ENCODE measurements at regions not wholly inside any gene's neighbourhood (a gene's known extent, or its start where the extent isn't known, plus 50 kb on each side); places are given as distances from the start of the nearest gene placed in this dataset.

DNA sequence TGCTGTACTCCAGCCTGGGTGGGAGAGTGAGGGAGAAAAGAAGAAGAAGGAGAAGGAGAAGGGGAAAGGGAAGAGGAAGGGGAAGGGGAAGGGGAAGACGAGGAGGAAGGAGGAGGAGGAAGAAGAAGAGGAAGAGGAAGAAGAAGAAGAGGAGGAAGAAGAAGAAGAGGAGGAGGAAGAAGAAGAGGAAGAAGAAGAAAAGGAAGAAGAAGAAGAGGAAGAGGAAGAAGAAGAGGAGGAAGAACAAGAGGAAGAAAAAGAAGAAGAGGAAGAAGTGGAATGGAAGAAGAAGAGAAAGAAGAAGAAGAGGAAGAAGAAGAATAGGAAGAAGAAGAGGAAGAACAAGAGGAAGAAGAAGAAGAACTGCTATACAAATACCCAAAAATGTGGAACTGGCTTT is 507.4 kb upstream of the TMPO start:
- Histone ChIP-seq H3K9me3 (replicated peaks; ENCODE audit: control insufficient read depth, insufficient read depth, low read length) (no peaks in the 10 kb centered on the region), H3K4me3 (no peak overlapping the region), H3K27ac (ENCODE audit: control insufficient read depth, insufficient read depth) (no peak overlapping the region), H3K4me1 (ENCODE audit: control insufficient read depth, insufficient read depth, low read length) (no peaks in the 10 kb centered on the region), H3K9ac (ENCODE audit: control insufficient read depth, insufficient read depth, low read length) (no peak overlapping the region), H2AFZ (ENCODE audit: control insufficient read depth, low read depth, low read length) (no peak overlapping the region), H3K36me3 (ENCODE audit: control insufficient read depth in 2 of 2, insufficient read depth in 2 of 2, low read length in 1 of 2) (no peaks in the 10 kb centered on the region), H3K4me2 (ENCODE audit: control insufficient read depth, insufficient read depth) (no peak overlapping the region), H3K27me3 (replicated peaks in 1 of 2; ENCODE audit: control insufficient read depth in 2 of 2, insufficient read depth in 2 of 2, low read length in 1 of 2) (no peaks in the 10 kb centered on the region), H3K79me2 (ENCODE audit: control insufficient read depth, insufficient read depth, low read length) (no peaks in the 10 kb centered on the region), H4K20me1 (ENCODE audit: control insufficient read depth, insufficient read depth) (no peaks in the 10 kb centered on the region)
- ChIA-PET CTCF (no interaction called here), RAD21 (ENCODE audit: unreplicated experiment) (no interaction called here), POLR2A (no interaction called here), SMC1A (ENCODE audit: uncharacterized antibody, unreplicated experiment) (interaction anchor here (0.6 to 0.9 kb wide), 2 partner anchors 290 to 389 kb away, joined by 3 read pairs; no protein-coding TSS in a partner anchor)
- BruUV-seq (replicated peaks) = no TSS peak
- 0% methylated on average over 1 of the region's 1 CpG for WGBS (ENCODE audit: insufficient coverage, insufficient replicate concordance, low lambda C conversion rate, missing lambda C conversion rate)
- no peak for ATAC-seq
- intact Hi-C loops (cut with micrococcal nuclease; ENCODE audit: unreplicated experiment) = no loop called here
- no peak for FAIRE-seq
- no peak for DNase-seq (ENCODE audit: low read depth, low spot score)
- TF ChIP-seq SREBF2 (IDR thresholded peaks at IDR 0.05; ENCODE audit: low read length) (no peak), BRCA1 (IDR thresholded peaks at IDR 0.05; ENCODE audit: low read depth, low read length) (no peak), SIN3A (IDR thresholded peaks at IDR 0.05; ENCODE audit: low read depth, low read length) (no peak), NRF1 (conservative IDR thresholded peaks at IDR 0.05; ENCODE audit: low read depth, low read length) (no peak), RB1 (IDR thresholded peaks at IDR 0.05; ENCODE audit: borderline replicate concordance) (no peak), PAX8 (IDR thresholded peaks at IDR 0.05) (no peak), SMAD5 (IDR thresholded peaks at IDR 0.05; ENCODE audit: low read depth) (no peak), ZSCAN29 (IDR thresholded peaks at IDR 0.05) (no peak), CHD4 (IDR thresholded peaks at IDR 0.05) (no peak), HDAC6 (IDR thresholded peaks at IDR 0.05; ENCODE audit: unreplicated experiment) (no peak), SMC3 (IDR thresholded peaks at IDR 0.05; ENCODE audit: borderline replicate concordance, low read length) (no peak), DPF2 (IDR thresholded peaks at IDR 0.05) (no peak), SUPT20H (IDR thresholded peaks at IDR 0.05; ENCODE audit: borderline replicate concordance, control insufficient read depth, low read depth, low read length) (no peak), SP1 (IDR thresholded peaks at IDR 0.05; ENCODE audit: low read depth, low read length) (no peak), KAT2A (conservative IDR thresholded peaks at IDR 0.05; ENCODE audit: control insufficient read depth, low read depth, low read length) (no peak), MEF2B (IDR thresholded peaks at IDR 0.05; ENCODE audit: partially characterized antibody, poor library complexity, severe bottlenecking) (no peak), TBL1XR1 (IDR thresholded peaks at IDR 0.05; ENCODE audit: low read depth, low read length) (no peak)
- TF ChIP-seq, protein P1, sequence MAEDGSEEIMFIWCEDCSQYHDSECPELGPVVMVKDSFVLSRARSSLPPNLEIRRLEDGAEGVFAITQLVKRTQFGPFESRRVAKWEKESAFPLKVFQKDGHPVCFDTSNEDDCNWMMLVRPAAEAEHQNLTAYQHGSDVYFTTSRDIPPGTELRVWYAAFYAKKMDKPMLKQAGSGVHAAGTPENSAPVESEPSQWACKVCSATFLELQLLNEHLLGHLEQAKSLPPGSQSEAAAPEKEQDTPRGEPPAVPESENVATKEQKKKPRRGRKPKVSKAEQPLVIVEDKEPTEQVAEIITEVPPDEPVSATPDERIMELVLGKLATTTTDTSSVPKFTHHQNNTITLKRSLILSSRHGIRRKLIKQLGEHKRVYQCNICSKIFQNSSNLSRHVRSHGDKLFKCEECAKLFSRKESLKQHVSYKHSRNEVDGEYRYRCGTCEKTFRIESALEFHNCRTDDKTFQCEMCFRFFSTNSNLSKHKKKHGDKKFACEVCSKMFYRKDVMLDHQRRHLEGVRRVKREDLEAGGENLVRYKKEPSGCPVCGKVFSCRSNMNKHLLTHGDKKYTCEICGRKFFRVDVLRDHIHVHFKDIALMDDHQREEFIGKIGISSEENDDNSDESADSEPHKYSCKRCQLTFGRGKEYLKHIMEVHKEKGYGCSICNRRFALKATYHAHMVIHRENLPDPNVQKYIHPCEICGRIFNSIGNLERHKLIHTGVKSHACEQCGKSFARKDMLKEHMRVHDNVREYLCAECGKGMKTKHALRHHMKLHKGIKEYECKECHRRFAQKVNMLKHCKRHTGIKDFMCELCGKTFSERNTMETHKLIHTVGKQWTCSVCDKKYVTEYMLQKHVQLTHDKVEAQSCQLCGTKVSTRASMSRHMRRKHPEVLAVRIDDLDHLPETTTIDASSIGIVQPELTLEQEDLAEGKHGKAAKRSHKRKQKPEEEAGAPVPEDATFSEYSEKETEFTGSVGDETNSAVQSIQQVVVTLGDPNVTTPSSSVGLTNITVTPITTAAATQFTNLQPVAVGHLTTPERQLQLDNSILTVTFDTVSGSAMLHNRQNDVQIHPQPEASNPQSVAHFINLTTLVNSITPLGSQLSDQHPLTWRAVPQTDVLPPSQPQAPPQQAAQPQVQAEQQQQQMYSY (CRISPR knock-in tag; IDR thresholded peaks at IDR 0.05) = no peak
- TF ChIP-seq, protein P2, sequence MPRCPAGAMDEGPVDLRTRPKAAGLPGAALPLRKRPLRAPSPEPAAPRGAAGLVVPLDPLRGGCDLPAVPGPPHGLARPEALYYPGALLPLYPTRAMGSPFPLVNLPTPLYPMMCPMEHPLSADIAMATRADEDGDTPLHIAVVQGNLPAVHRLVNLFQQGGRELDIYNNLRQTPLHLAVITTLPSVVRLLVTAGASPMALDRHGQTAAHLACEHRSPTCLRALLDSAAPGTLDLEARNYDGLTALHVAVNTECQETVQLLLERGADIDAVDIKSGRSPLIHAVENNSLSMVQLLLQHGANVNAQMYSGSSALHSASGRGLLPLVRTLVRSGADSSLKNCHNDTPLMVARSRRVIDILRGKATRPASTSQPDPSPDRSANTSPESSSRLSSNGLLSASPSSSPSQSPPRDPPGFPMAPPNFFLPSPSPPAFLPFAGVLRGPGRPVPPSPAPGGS (IDR thresholded peaks at IDR 0.05; ENCODE audit: borderline replicate concordance, insufficient read depth, low read depth, low read length, poor library complexity, severe bottlenecking) = no peak
- TF ChIP-seq, protein P3, sequence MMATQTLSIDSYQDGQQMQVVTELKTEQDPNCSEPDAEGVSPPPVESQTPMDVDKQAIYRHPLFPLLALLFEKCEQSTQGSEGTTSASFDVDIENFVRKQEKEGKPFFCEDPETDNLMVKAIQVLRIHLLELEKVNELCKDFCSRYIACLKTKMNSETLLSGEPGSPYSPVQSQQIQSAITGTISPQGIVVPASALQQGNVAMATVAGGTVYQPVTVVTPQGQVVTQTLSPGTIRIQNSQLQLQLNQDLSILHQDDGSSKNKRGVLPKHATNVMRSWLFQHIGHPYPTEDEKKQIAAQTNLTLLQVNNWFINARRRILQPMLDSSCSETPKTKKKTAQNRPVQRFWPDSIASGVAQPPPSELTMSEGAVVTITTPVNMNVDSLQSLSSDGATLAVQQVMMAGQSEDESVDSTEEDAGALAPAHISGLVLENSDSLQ (IDR thresholded peaks at IDR 0.05) = no peak
- in situ Hi-C loops (cut with MboI) = no loop called here
